ENCODE measurements at regions not wholly inside any gene's neighbourhood (a gene's known extent, or its start where the extent isn't known, plus 50 kb on each side); places are given as distances from the start of the nearest gene placed in this dataset.

DNA sequence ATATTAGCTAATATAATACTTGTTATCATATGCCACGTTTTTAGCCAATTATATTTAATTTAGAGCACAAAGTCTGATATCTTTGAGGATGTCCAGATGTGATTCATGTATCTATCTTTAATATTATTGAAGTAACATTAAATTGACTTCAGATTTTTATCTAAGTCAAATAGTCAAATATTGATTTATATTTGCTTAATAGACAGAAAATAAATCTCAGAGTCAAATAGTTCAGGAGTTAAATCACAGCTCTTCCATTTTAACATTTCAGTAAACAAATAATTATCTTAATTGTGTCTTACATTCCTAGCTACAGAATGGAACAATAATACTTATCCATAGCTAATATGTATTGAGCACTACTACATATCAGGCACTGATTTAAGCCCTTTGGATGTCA lies 379.4 kb upstream of the UBE2E3 start:
- Histone ChIP-seq H3K79me2 (ENCODE audit: insufficient read depth, low read length) (no peaks in the 10 kb centered on the region), H4K20me1 (ENCODE audit: control insufficient read depth, insufficient read depth, insufficient read length) (no peaks in the 10 kb centered on the region), H4K91ac (ENCODE audit: insufficient read length, low read depth, low read length) (no peak overlapping the region), H3K23ac (ENCODE audit: insufficient read length, low read depth, low read length) (no peak overlapping the region), H3K9me3 (ENCODE audit: control insufficient read depth, low read depth, low read length) (no peaks in the 10 kb centered on the region), H3K27ac (ENCODE audit: insufficient read length, low read depth, low read length) (no peak overlapping the region), H3T11ph (ENCODE audit: low read length) (no peak overlapping the region), H2BK20ac (ENCODE audit: low read depth, low read length, poor library complexity, severe bottlenecking) (no peak overlapping the region), H3K18ac (ENCODE audit: insufficient read length, low read depth, low read length) (no peak overlapping the region), H3K27me3 (ENCODE audit: insufficient read depth, low read length) (no peaks in the 10 kb centered on the region), H2BK15ac (ENCODE audit: low read depth, low read length) (no peak overlapping the region), H2AFZ (ENCODE audit: low read length) (no peak overlapping the region), H3K23me2 (ENCODE audit: insufficient read length, low read depth, low read length, poor library complexity, severe bottlenecking) (no peaks in the 10 kb centered on the region), H3K4me1 (ENCODE audit: insufficient read depth, low read length) (no peaks in the 10 kb centered on the region), H3K9ac (ENCODE audit: extremely low read depth, insufficient read length, low read length) (no peak overlapping the region), H3K4me2 (ENCODE audit: insufficient read depth, insufficient read length, low read length) (no peak overlapping the region), H2BK120ac (ENCODE audit: low read depth, low read length, poor library complexity, severe bottlenecking) (no peak overlapping the region), H4K8ac (replicated peaks; ENCODE audit: insufficient read length, low read depth, low read length) (no peak overlapping the region), H4K5ac (ENCODE audit: insufficient read length, low read depth, low read length) (no peak overlapping the region), H3K4ac (ENCODE audit: low read depth, low read length) (no peak overlapping the region), H2BK12ac (ENCODE audit: insufficient read length, low read depth, low read length) (no peak overlapping the region), H2AK5ac (ENCODE audit: insufficient read length, low read length) (no peak overlapping the region), H2BK5ac (ENCODE audit: insufficient read length, low read length) (no peak overlapping the region), H3K56ac (ENCODE audit: insufficient read length, low read depth, low read length) (no peak overlapping the region), H3K14ac (ENCODE audit: insufficient read depth, low read length) (no peak overlapping the region), H3K79me1 (ENCODE audit: insufficient read depth, low read depth, low read length, poor library complexity, severe bottlenecking) (no peaks in the 10 kb centered on the region)
- DNase-seq = no peak
- Mint-ChIP-seq H3K27ac (no peak overlapping the region), H3K36me3 (ENCODE audit: insufficient read depth in 1 of 3, low read depth in 3 of 3) (no peaks in the 10 kb centered on the region), H3K4me1 (peaks cover 5 to 6% of the 10 kb centered on the region in 2 experiments), H3K4me3 (no peak overlapping the region), H3K9me3 (no peaks in the 10 kb centered on the region), H3K27me3 (ENCODE audit: low read depth) (no peaks in the 10 kb centered on the region)
- TF ChIP-seq, protein P1, sequence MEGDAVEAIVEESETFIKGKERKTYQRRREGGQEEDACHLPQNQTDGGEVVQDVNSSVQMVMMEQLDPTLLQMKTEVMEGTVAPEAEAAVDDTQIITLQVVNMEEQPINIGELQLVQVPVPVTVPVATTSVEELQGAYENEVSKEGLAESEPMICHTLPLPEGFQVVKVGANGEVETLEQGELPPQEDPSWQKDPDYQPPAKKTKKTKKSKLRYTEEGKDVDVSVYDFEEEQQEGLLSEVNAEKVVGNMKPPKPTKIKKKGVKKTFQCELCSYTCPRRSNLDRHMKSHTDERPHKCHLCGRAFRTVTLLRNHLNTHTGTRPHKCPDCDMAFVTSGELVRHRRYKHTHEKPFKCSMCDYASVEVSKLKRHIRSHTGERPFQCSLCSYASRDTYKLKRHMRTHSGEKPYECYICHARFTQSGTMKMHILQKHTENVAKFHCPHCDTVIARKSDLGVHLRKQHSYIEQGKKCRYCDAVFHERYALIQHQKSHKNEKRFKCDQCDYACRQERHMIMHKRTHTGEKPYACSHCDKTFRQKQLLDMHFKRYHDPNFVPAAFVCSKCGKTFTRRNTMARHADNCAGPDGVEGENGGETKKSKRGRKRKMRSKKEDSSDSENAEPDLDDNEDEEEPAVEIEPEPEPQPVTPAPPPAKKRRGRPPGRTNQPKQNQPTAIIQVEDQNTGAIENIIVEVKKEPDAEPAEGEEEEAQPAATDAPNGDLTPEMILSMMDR (conservative IDR thresholded peaks at IDR 0.05) = no peak
- WGBS (ENCODE audit: extremely low coverage, insufficient read length, low lambda C conversion rate) = no CpG with 5 or more reads among the region's 1 CpG

All from H9 (cell line).